Activated CD8-positive, alpha-beta memory T cell treated with anti-CD3 and anti-CD28 coated beads, Interleukin-2, amount 50 U/mL, for 48 hours (primary cell): ENCODE measurements at regions not wholly inside any gene's neighbourhood (a gene's known extent, or its start where the extent isn't known, plus 50 kb on each side); places are given as distances from the start of the nearest gene placed in this dataset.
"Not testable (repeated sequence)": the region's sequence is repeated elsewhere in the genome, so short reads cannot be mapped to it uniquely, and the experiment has no call there.

ENCODE experiments used
- DNase-seq: peaks from one replicate; pipeline ENCODE4 v3.0.0-alpha.2; 2020

GRCh38 chr20:48400009-48400408, 427.8 kb downstream of the PREX1 start:
- DNase-seq = no peak

- no peak for DNase-seq
These were observed 429.0 kb downstream of the PREX1 start for GRCh38 chr20:48398506-48399449.

- DNase-seq = not testable (repeated sequence)
These were observed 430.6 kb downstream of the PREX1 start for GRCh38 chr20:48396981-48397861.

GRCh38 chr20:48395816-48396546, 431.8 kb downstream of the PREX1 start:
- DNase-seq = no peak

GRCh38 chr20:48394415-48395081, 433.3 kb downstream of the PREX1 start:
- DNase-seq = no peak

- DNase-seq = no peak
These were observed 434.0 kb downstream of the PREX1 start for GRCh38 chr20:48393737-48394314.

- no peak for DNase-seq
These were observed 434.5 kb downstream of the PREX1 start for GRCh38 chr20:48393311-48393685.

GRCh38 chr20:48392407-48393310, 435.1 kb downstream of the PREX1 start:
- no peak for DNase-seq

GRCh38 chr20:48390981-48391380, 436.8 kb downstream of the PREX1 start:
- no peak for DNase-seq

- no peak for DNase-seq
These were observed 440.1 kb downstream of the PREX1 start for GRCh38 chr20:48387675-48388074.

- no peak for DNase-seq
These were observed 442.3 kb downstream of the PREX1 start for GRCh38 chr20:48385527-48385926.

- DNase-seq = no peak
These were observed 442.7 kb downstream of the PREX1 start for GRCh38 chr20:48385114-48385513.

- DNase-seq = peak; percentile 58
These were observed 443.5 kb downstream of the PREX1 start for GRCh38 chr20:48384147-48384818.

- no peak for DNase-seq
These were observed 444.5 kb downstream of the PREX1 start for GRCh38 chr20:48383252-48383651.

GRCh38 chr20:48382304-48382703, 445.5 kb downstream of the PREX1 start:
- no peak for DNase-seq

GRCh38 chr20:48381353-48382120, 446.3 kb downstream of the PREX1 start:
- no peak for DNase-seq

GRCh38 chr20:48380661-48381060, 447.1 kb downstream of the PREX1 start:
- DNase-seq = no peak

GRCh38 chr20:48378976-48379675, 448.7 kb downstream of the PREX1 start:
- DNase-seq = no peak

GRCh38 chr20:48377940-48378339, 449.9 kb downstream of the PREX1 start:
- no peak for DNase-seq
